ENCODE measurements at regions not wholly inside any gene's neighbourhood (a gene's known extent, or its start where the extent isn't known, plus 50 kb on each side); places are given as distances from the start of the nearest gene placed in this dataset.

DNA sequence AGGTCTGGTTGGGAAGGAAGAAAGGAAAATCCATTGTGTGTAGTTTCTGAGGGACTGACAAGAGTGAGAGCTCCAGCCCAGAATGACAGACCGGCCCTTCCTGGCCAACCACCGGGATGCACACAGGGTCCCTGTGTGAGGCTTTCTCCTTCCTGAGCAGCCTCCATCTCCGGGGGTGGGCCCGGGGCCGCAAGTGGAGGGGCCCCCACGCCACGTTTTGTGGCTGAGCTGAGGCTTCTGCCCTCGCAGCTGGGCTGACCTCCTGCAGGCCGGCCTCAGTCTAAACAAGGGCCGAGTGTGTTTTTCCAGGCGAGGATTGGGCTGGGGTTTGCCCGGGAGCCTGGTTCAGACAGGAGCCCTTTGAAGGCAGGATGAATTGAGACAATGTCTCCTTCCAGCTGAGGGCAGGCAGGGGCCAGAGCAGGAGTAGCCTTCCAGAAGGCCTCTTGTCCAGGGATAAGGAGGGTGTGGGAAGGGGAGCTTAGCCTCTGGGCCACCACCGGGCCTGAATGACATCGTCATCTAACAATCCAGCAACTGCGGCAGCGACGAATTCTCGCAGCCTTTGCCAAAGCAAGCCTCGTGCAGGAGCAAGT, 96.5 kb upstream of the NCOR2 start:
- FAIRE-seq = no peak
- Histone ChIP-seq H3K36me3 (ENCODE audit: control insufficient read depth in 2 of 3, insufficient read depth in 3 of 3, low read length in 3 of 3) (no peaks in the 10 kb centered on the region), H3K27ac (ENCODE audit: low read depth in 2 of 2, low read length in 2 of 2) (no peak overlapping the region), H3K9me3 (ENCODE audit: control insufficient read depth in 2 of 3, insufficient read depth in 1 of 3, low read length in 3 of 3) (peaks cover 0 to 8% (median 0%) of the 10 kb centered on the region in 3 donors), H3K4me1 (ENCODE audit: control insufficient read depth in 2 of 3, insufficient read depth in 2 of 3, low read depth in 1 of 3, low read length in 3 of 3) (no peaks in the 10 kb centered on the region), H3K27me3 (ENCODE audit: control insufficient read depth, insufficient read depth, low read length) (no peaks in the 10 kb centered on the region), H3K9ac (ENCODE audit: low read length in 3 of 3) (no peak overlapping the region), H3K4me3 (ENCODE audit: low read length in 3 of 3) (no peak overlapping the region)
- intact Hi-C loops (cut with DNase I) = no loop called here
- TF ChIP-seq, protein P1, sequence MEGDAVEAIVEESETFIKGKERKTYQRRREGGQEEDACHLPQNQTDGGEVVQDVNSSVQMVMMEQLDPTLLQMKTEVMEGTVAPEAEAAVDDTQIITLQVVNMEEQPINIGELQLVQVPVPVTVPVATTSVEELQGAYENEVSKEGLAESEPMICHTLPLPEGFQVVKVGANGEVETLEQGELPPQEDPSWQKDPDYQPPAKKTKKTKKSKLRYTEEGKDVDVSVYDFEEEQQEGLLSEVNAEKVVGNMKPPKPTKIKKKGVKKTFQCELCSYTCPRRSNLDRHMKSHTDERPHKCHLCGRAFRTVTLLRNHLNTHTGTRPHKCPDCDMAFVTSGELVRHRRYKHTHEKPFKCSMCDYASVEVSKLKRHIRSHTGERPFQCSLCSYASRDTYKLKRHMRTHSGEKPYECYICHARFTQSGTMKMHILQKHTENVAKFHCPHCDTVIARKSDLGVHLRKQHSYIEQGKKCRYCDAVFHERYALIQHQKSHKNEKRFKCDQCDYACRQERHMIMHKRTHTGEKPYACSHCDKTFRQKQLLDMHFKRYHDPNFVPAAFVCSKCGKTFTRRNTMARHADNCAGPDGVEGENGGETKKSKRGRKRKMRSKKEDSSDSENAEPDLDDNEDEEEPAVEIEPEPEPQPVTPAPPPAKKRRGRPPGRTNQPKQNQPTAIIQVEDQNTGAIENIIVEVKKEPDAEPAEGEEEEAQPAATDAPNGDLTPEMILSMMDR (IDR thresholded peaks at IDR 0.05; ENCODE audit: borderline replicate concordance, extremely low read depth, insufficient read depth) = no peak
- DNase-seq = peak in 1 of 5 donors; percentile 73

DNA sequence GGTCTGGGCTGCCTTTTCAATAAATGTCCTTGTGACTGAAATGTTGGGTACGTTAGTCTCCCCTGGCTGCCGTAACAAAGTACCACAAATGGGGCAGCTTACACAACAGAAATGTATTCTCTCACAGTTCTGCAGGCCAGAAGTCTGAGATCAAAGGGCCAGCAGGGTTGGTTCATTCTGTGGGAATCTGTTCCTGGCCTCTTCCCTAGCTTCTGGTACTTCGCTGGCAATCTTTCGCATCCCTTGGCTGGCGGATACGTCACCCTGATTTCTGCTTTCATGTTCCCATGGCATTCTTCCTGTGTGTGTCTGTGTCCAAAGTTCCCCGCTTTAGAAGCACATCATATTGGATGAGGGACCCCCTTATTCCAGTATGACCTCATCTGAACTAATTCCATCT, 95.8 kb upstream of the NCOR2 start:
- H3K4me3 ChIP-seq (ENCODE audit: low read length in 3 of 3) = no peak overlapping the region
- FAIRE-seq (no peak), DNase-seq (peak in 1 of 5 donors; percentile 11)
- H3K4me1 ChIP-seq (ENCODE audit: control insufficient read depth in 2 of 3, insufficient read depth in 2 of 3, low read depth in 1 of 3, low read length in 3 of 3) = no peaks in the 10 kb centered on the region
- H3K36me3 ChIP-seq (ENCODE audit: control insufficient read depth in 2 of 3, insufficient read depth in 3 of 3, low read length in 3 of 3) = no peaks in the 10 kb centered on the region
- no peak overlapping the region for H3K27ac ChIP-seq (ENCODE audit: low read depth in 2 of 2, low read length in 2 of 2)
- intact Hi-C loops (cut with DNase I) = no loop called here
- no peak overlapping the region for H3K9ac ChIP-seq (ENCODE audit: low read length in 3 of 3)
- peaks cover 0 to 8% (median 0%) of the 10 kb centered on the region in 3 donors for H3K9me3 ChIP-seq (ENCODE audit: control insufficient read depth in 2 of 3, insufficient read depth in 1 of 3, low read length in 3 of 3)
- no peaks in the 10 kb centered on the region for H3K27me3 ChIP-seq (ENCODE audit: control insufficient read depth, insufficient read depth, low read length)
- TF ChIP-seq, protein P1 (IDR thresholded peaks at IDR 0.05; ENCODE audit: borderline replicate concordance, extremely low read depth, insufficient read depth) = no peak

DNA sequence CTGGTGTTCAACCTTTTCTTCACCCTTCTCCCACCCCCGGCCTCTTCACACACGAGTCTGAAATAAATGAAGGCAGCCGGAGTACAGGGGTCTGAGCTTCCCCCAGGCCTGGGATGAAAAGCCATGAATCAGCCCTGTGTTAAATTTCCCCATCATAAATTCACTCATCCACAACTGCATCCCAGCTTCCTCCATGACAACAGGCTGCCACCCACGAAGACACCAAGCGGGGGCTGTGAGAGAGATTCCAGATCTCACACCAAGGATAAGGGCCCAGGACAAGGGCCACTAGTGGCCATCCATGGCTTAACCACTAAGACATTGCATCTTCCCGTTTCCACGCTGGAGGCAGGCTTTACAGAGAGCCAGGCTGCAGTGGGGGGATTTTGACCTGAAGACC, 93.9 kb upstream of the NCOR2 start:
- peaks cover 0 to 2% (median 0%) of the 10 kb centered on the region in 3 donors for H3K4me1 ChIP-seq (ENCODE audit: control insufficient read depth in 2 of 3, insufficient read depth in 2 of 3, low read depth in 1 of 3, low read length in 3 of 3)
- H3K4me3 ChIP-seq (ENCODE audit: low read length in 3 of 3) = no peak overlapping the region
- no peaks in the 10 kb centered on the region for H3K36me3 ChIP-seq (ENCODE audit: control insufficient read depth in 2 of 3, insufficient read depth in 3 of 3, low read length in 3 of 3)
- H3K9me3 ChIP-seq (ENCODE audit: control insufficient read depth in 2 of 3, insufficient read depth in 1 of 3, low read length in 3 of 3) = peaks cover 0 to under 1% (median 0%) of the 10 kb centered on the region in 3 donors
- DNase-seq (peak; percentile 65 to 81 (median 71)), FAIRE-seq (no peak)
- no peaks in the 10 kb centered on the region for H3K27me3 ChIP-seq (ENCODE audit: control insufficient read depth, insufficient read depth, low read length)
- intact Hi-C loops (cut with DNase I) = no loop called here
- no peak overlapping the region for H3K9ac ChIP-seq (ENCODE audit: low read length in 3 of 3)
- TF ChIP-seq, protein P1 (IDR thresholded peaks at IDR 0.05; ENCODE audit: borderline replicate concordance, extremely low read depth, insufficient read depth) = no peak
- no peak overlapping the region for H3K27ac ChIP-seq (ENCODE audit: low read depth in 2 of 2, low read length in 2 of 2)

DNA sequence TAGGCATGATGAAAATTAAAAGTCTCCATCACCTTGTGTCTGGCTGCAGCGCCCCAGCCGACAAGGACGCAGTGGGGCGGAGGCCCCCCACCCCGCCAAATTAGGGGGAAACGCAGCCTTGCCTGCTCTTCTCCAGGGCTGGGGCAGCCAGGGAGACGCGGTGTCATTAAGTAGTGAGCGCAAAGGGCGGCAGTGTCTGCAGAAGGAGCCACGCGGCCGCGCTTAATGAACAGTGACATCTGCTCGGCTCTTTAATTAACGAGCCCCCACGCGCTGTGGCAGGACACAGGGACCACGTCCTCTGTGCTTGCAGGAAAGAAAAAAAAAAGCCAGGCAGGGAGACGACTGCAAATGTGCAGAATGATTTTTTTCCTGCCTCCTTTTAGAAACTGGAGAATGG, 93.4 kb upstream of the NCOR2 start:
- no peaks in the 10 kb centered on the region for H3K27me3 ChIP-seq (ENCODE audit: control insufficient read depth, insufficient read depth, low read length)
- H3K27ac ChIP-seq (ENCODE audit: low read depth in 2 of 2, low read length in 2 of 2) = no peak overlapping the region
- no peaks in the 10 kb centered on the region for H3K9me3 ChIP-seq (ENCODE audit: control insufficient read depth in 2 of 3, insufficient read depth in 1 of 3, low read length in 3 of 3)
- intact Hi-C loops (cut with DNase I) = no loop called here
- FAIRE-seq (no peak), DNase-seq (peak; percentile 73 to 85 (median 83))
- TF ChIP-seq, protein P1 (IDR thresholded peaks at IDR 0.05; ENCODE audit: borderline replicate concordance, extremely low read depth, insufficient read depth) = no peak
- H3K9ac ChIP-seq (ENCODE audit: low read length in 3 of 3) = no peak overlapping the region
- H3K36me3 ChIP-seq (ENCODE audit: control insufficient read depth in 2 of 3, insufficient read depth in 3 of 3, low read length in 3 of 3) = no peaks in the 10 kb centered on the region
- no peak overlapping the region for H3K4me3 ChIP-seq (ENCODE audit: low read length in 3 of 3)
- peaks cover 0 to 2% (median 0%) of the 10 kb centered on the region in 3 donors for H3K4me1 ChIP-seq (ENCODE audit: control insufficient read depth in 2 of 3, insufficient read depth in 2 of 3, low read depth in 1 of 3, low read length in 3 of 3)

Data from kidney (tissue), 13 donors.